SJCRH30 (cell line): ENCODE measurements at regions not wholly inside any gene's neighbourhood (a gene's known extent, or its start where the extent isn't known, plus 50 kb on each side); places are given as distances from the start of the nearest gene placed in this dataset.
A peak's percentile ranks its signal among the peaks of the same experiment; 100 is the strongest.

Source experiments
- DNase-seq, 2 experiments: peaks; one replicate each; pipeline ENCODE4 v3.0.0-alpha.2; 2015 to 2020
- H3K27ac ChIP-seq: fragments of 250-450 bp; sonication (Bioruptor Pico); 2 replicates; pipeline ENCODE4 v1.5.1; 2020; ENCODE audit warnings: mild to moderate bottlenecking, moderate library complexity
- H3K27me3 ChIP-seq: fragments of 250-450 bp; sonication (Bioruptor Pico); 2 replicates; pipeline ENCODE4 v1.5.1; 2020; ENCODE audit warnings: mild to moderate bottlenecking, moderate library complexity
- H3K36me3 ChIP-seq: fragments of 250-450 bp; sonication (Bioruptor Pico); 2 replicates; pipeline ENCODE4 v1.5.1; 2020; ENCODE audit warnings: mild to moderate bottlenecking, moderate library complexity
- H3K4me1 ChIP-seq: fragments of 250-450 bp; sonication (Bioruptor Pico); 2 replicates; pipeline ENCODE4 v1.5.1; 2020; ENCODE audit warnings: mild to moderate bottlenecking, moderate library complexity
- H3K4me3 ChIP-seq: fragments of 250-450 bp; sonication (Bioruptor Pico); 2 replicates; pipeline ENCODE4 v1.5.1; 2020; ENCODE audit warnings: mild to moderate bottlenecking, moderate library complexity
- H3K9me3 ChIP-seq: fragments of 250-450 bp; sonication (Bioruptor Pico); replicated peaks from 2 replicates; pipeline ENCODE4 v1.5.1; 2020; ENCODE audit warnings: mild to moderate bottlenecking, moderate library complexity

GRCh38 chr10:89867964-89868363 is 166.6 kb downstream of the KIF20B start:
- DNase-seq = no peak
- H3K4me3 ChIP-seq = no peak overlapping the region
- H3K9me3 ChIP-seq = no peaks in the 10 kb centered on the region
- no peaks in the 10 kb centered on the region for H3K4me1 ChIP-seq
- no peaks in the 10 kb centered on the region for H3K27me3 ChIP-seq
- no peak overlapping the region for H3K27ac ChIP-seq
- H3K36me3 ChIP-seq = no peaks in the 10 kb centered on the region

- Histone ChIP-seq H3K4me3 (no peak overlapping the region), H3K9me3 (no peaks in the 10 kb centered on the region), H3K27ac (no peak overlapping the region), H3K27me3 (no peaks in the 10 kb centered on the region), H3K36me3 (no peaks in the 10 kb centered on the region), H3K4me1 (no peaks in the 10 kb centered on the region)
- no peak for DNase-seq
Measured at GRCh38 chr10:89869180-89869579, 167.8 kb downstream of the KIF20B start.

- no peak overlapping the region for H3K27ac ChIP-seq
- no peaks in the 10 kb centered on the region for H3K27me3 ChIP-seq
- H3K4me3 ChIP-seq = no peak overlapping the region
- no peaks in the 10 kb centered on the region for H3K36me3 ChIP-seq
- no peaks in the 10 kb centered on the region for H3K4me1 ChIP-seq
- H3K9me3 ChIP-seq = no peaks in the 10 kb centered on the region
- DNase-seq = no peak
Measured at GRCh38 chr10:89869592-89870156, 168.3 kb downstream of the KIF20B start.

- no peak for DNase-seq
- Histone ChIP-seq H3K36me3 (no peaks in the 10 kb centered on the region), H3K4me1 (no peaks in the 10 kb centered on the region), H3K4me3 (no peak overlapping the region), H3K27ac (no peak overlapping the region), H3K27me3 (no peaks in the 10 kb centered on the region), H3K9me3 (no peaks in the 10 kb centered on the region)
Measured at GRCh38 chr10:89870936-89871335, 169.5 kb downstream of the KIF20B start.

- DNase-seq = no peak
- H3K4me1 ChIP-seq = no peaks in the 10 kb centered on the region
- no peaks in the 10 kb centered on the region for H3K27me3 ChIP-seq
- no peak overlapping the region for H3K4me3 ChIP-seq
- H3K27ac ChIP-seq = no peak overlapping the region
- no peaks in the 10 kb centered on the region for H3K9me3 ChIP-seq
- no peaks in the 10 kb centered on the region for H3K36me3 ChIP-seq
Measured at GRCh38 chr10:89873055-89873454, 171.7 kb downstream of the KIF20B start.

GRCh38 chr10:89875557-89875956 is 174.2 kb downstream of the KIF20B start:
- H3K4me3 ChIP-seq = no peak overlapping the region
- no peaks in the 10 kb centered on the region for H3K27me3 ChIP-seq
- H3K9me3 ChIP-seq = no peaks in the 10 kb centered on the region
- H3K27ac ChIP-seq = no peak overlapping the region
- no peak for DNase-seq
- no peaks in the 10 kb centered on the region for H3K4me1 ChIP-seq
- H3K36me3 ChIP-seq = no peaks in the 10 kb centered on the region

GRCh38 chr10:89879121-89879520 is 177.7 kb downstream of the KIF20B start:
- H3K27me3 ChIP-seq = no peaks in the 10 kb centered on the region
- no peaks in the 10 kb centered on the region for H3K36me3 ChIP-seq
- H3K4me3 ChIP-seq = no peak overlapping the region
- no peak for DNase-seq
- H3K27ac ChIP-seq = no peak overlapping the region
- no peaks in the 10 kb centered on the region for H3K9me3 ChIP-seq
- no peaks in the 10 kb centered on the region for H3K4me1 ChIP-seq

GRCh38 chr10:89887406-89887805 is 186.0 kb downstream of the KIF20B start:
- DNase-seq = no peak
- Histone ChIP-seq H3K4me3 (no peak overlapping the region), H3K9me3 (no peaks in the 10 kb centered on the region), H3K4me1 (no peaks in the 10 kb centered on the region), H3K36me3 (no peaks in the 10 kb centered on the region), H3K27ac (no peak overlapping the region), H3K27me3 (no peaks in the 10 kb centered on the region)

- DNase-seq = no peak
- H3K4me3 ChIP-seq = no peak overlapping the region
- H3K27me3 ChIP-seq = no peaks in the 10 kb centered on the region
- no peaks in the 10 kb centered on the region for H3K9me3 ChIP-seq
- no peaks in the 10 kb centered on the region for H3K36me3 ChIP-seq
- H3K4me1 ChIP-seq = no peaks in the 10 kb centered on the region
- no peak overlapping the region for H3K27ac ChIP-seq
Measured at GRCh38 chr10:89887830-89888229, 186.4 kb downstream of the KIF20B start.

GRCh38 chr10:89888321-89889070 is 187.1 kb downstream of the KIF20B start:
- Histone ChIP-seq H3K4me3 (no peak overlapping the region), H3K36me3 (no peaks in the 10 kb centered on the region), H3K4me1 (no peaks in the 10 kb centered on the region), H3K27me3 (no peaks in the 10 kb centered on the region), H3K27ac (no peak overlapping the region), H3K9me3 (no peaks in the 10 kb centered on the region)
- DNase-seq = no peak

- H3K4me1 ChIP-seq = no peaks in the 10 kb centered on the region
- H3K4me3 ChIP-seq = no peak overlapping the region
- no peaks in the 10 kb centered on the region for H3K36me3 ChIP-seq
- H3K27ac ChIP-seq = no peak overlapping the region
- no peaks in the 10 kb centered on the region for H3K9me3 ChIP-seq
- peak in 1 of 2 experiments; percentile 20 for DNase-seq
- no peaks in the 10 kb centered on the region for H3K27me3 ChIP-seq
Measured at GRCh38 chr10:89889606-89890005, 188.2 kb downstream of the KIF20B start.

- DNase-seq = no peak
- Histone ChIP-seq H3K36me3 (no peaks in the 10 kb centered on the region), H3K27ac (no peak overlapping the region), H3K27me3 (no peaks in the 10 kb centered on the region), H3K4me3 (no peak overlapping the region), H3K9me3 (no peaks in the 10 kb centered on the region), H3K4me1 (no peaks in the 10 kb centered on the region)
Measured at GRCh38 chr10:89891006-89891535, 189.7 kb downstream of the KIF20B start.

- H3K27me3 ChIP-seq = no peaks in the 10 kb centered on the region
- no peak overlapping the region for H3K4me3 ChIP-seq
- H3K9me3 ChIP-seq = no peaks in the 10 kb centered on the region
- no peak for DNase-seq
- H3K4me1 ChIP-seq = no peaks in the 10 kb centered on the region
- H3K36me3 ChIP-seq = no peaks in the 10 kb centered on the region
- H3K27ac ChIP-seq = no peak overlapping the region
Measured at GRCh38 chr10:89894051-89894450, 192.7 kb downstream of the KIF20B start.

- Histone ChIP-seq H3K27ac (no peak overlapping the region), H3K4me3 (no peak overlapping the region)
Measured at GRCh38 chr10:89900554-89900953, 199.2 kb downstream of the KIF20B start.

GRCh38 chr10:89901895-89902294 is 200.5 kb downstream of the KIF20B start:
- no peak overlapping the region for H3K27ac ChIP-seq
- H3K9me3 ChIP-seq = no peaks in the 10 kb centered on the region
- no peaks in the 10 kb centered on the region for H3K27me3 ChIP-seq
- H3K4me3 ChIP-seq = no peak overlapping the region
- H3K4me1 ChIP-seq = no peaks in the 10 kb centered on the region
- H3K36me3 ChIP-seq = no peaks in the 10 kb centered on the region
- DNase-seq = no peak

More at GRCh38 chr10:89900554-89900953, 199.2 kb downstream of the KIF20B start:
- Histone ChIP-seq H3K36me3 (no peaks in the 10 kb centered on the region), H3K27me3 (no peaks in the 10 kb centered on the region), H3K4me1 (no peaks in the 10 kb centered on the region), H3K9me3 (no peaks in the 10 kb centered on the region)
- no peak for DNase-seq

- Histone ChIP-seq H3K4me1 (no peaks in the 10 kb centered on the region), H3K9me3 (no peaks in the 10 kb centered on the region), H3K27me3 (no peaks in the 10 kb centered on the region), H3K4me3 (no peak overlapping the region), H3K36me3 (no peaks in the 10 kb centered on the region), H3K27ac (no peak overlapping the region)
- no peak for DNase-seq
Measured at GRCh38 chr10:89904755-89905154, 203.4 kb downstream of the KIF20B start.
